Left hindlimb (tissue), 1 donor: ENCODE measurements at regions not wholly inside any gene's neighbourhood (a gene's known extent, or its start where the extent isn't known, plus 50 kb on each side); places are given as distances from the start of the nearest gene placed in this dataset.
"Not testable (repeated sequence)": the region's sequence is repeated elsewhere in the genome, so short reads cannot be mapped to it uniquely, and the experiment has no call there.

Experiments
- DNase-seq: peaks from one replicate; pipeline ENCODE4 v3.0.0-alpha.2; 2018

DNA sequence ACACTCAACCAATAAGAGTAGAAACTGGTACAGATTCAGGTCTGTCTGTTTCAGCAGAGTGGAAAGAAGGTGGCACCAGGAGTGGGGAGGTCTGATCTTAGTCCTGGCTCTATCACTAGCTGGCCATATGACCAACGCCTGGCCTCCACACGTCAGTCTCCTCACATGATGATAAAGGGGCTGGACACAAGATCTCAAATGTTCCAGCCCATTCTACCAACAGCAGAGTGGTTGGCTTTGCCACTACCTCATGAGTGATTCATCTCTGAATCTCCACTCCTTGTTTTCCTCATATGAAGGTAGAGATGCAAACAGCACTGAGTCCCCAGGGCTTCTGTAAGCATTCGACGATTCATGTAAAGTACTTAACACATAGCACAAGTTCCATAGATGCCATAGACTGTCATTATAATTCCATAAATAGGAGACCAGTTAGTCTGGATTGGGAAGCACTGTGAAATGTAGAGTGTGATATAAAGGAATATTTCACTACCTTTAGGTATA, 281.9 kb upstream of the ASIC2 start:
- DNase-seq, result no peak

DNA sequence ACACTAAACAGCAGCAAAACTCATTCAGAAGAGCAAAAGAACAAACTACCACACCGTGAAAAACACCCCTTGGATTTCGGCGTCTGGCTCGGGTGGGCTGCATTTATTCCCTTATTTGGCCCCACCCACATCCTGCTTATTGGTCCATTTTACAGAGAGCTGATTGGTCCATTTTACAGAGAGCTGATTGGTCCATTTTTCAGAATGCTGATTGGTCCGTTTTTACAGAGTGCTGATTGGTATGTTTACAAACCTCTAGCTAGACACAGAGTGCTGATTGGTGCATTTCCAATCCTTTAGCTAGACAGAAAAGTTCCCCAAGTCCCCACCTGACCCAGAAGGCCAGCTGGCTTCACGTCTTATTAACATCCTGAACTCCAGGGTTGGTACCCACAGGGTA, 286.6 kb upstream of the ASIC2 start:
- DNase-seq, result not testable (repeated sequence)

DNA sequence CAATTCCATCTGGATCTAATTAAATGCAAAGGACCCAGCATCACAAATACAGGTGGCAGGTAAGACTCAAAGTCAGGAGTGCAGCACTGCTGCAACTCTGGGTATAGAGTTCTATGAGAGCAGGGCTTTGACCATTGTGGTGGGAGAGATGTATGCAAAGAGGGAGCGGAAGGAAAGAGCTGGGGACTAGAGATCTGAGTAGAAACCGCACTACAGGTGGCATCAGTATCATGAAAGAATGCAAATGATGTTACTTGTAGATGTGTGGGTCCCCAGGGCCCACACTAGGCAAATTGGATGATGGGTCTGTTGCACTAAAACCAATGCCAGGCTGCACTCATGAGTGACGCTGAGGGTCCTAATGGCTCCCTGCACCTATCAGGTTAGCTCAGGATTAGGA, 287.1 kb upstream of the ASIC2 start:
- no peak for DNase-seq

DNA sequence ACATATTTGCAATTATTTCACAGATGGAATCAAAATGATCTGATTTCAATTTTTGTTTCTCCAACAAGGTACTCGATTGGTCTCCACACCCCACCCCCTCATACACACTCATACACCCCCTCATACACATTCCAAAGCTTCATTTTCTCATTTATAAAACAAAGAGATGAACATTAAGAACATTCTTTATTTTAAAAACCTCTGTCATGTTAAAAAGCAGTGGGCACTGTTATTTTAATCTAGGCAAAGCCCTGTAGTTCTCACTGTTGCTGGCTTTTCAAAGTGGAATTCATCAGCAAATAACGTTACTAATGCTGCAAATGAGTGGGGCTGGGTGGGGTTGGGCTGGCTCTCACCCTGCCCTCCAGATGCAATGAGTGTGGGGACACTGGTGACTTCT, 289.6 kb upstream of the ASIC2 start:
- DNase-seq, result no peak

DNA sequence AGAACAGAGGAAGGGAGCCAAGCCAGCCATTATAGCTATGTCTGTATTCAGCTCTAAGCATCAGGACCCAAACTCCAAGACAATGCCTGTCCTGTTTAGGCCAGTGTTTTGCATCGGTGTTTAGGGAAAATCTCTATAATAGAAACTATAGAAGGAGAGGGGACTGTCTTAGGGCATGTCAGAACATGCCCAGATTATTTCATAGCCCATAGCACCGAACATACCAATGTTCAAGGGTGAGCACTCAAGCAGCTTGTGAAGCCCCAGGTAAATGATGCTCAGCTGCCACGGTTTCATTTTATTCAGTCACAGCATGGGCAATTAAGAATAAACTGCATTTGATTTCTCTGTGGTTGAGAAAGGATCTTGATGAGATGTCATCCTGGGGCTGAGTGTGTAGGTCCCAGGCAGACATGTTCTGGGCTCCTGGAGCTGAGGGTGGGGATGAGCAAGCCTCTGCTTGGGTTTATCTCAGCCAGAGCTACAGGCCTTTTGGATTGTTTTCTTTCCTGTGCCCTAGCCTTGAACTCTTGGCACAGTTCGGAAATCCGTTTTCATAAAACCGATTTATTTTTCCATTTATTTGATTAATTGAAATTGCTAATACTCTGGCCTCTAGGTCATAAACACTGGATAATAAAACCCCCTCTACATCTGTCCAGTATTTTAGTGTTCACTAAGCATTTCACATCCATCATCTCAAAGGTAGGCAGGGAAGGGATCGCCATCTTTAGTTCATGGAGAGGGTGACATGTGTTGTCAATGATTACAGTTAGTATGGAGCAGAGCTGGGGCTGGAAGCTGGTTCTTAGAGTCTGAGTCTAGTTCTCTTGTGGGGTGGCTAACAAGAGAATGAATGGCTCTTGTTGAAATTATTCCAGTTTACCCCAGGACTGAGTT, 290.7 kb upstream of the ASIC2 start:
- DNase-seq, result no peak

DNA sequence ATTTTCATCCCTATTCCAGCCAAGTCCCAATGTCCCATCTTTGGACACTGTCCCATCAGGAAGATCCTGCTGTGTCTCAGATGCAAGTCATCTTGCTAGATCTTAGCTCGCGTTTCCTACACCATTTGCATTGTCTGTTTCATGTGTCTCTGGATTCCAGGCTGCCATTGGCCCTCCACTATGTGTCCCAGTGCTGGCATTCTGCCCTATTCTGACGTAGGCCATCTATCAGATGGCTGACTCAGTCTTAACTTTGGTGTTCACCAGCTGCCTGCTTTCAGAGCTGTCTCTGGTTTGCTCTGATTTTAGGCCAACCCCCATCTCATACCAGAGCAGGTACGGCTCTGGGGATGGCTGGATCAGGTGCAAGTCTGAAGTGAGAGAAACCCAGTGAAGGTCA, 300.9 kb upstream of the ASIC2 start:
- DNase-seq, result no peak

DNA sequence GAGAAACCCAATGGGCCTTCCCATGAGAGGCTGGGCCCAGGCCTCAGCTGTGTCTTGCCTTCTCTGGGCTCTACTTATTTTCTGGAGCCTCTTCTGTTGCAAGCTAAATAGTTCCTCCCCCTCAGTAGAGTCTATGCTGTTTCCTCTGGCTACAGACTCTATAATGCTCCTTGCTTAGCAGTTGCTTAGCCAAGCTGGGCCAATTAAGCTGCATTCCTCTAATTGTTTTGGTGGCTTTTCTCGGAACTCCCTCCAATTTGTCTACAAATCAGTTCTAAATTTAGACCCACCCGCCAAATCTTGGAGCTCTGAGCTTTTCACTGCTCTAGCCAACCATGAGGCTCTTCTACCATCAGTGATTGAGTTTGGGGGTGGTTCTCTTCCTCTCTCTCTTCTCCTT, 302.7 kb upstream of the ASIC2 start:
- no peak for DNase-seq

DNA sequence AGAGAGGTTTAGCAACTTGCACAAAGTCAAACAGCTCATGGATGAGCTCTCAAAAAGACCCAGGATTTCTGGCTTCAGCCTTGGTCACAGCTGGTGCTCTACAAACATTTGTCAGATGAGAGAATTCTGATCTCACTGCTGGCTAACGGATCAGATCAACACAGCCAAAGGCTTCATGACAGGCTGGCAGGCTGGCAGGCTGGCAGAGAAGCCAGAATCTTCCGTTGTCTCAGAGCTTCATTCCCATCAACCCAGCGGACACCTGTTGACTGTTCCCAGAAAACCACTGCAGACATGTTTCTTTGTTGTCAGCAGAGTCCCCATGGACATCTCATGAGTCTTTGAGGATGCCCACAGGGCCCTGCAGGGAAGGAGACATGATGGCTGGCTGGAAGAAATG, 303.8 kb upstream of the ASIC2 start:
- DNase-seq, result no peak

DNA sequence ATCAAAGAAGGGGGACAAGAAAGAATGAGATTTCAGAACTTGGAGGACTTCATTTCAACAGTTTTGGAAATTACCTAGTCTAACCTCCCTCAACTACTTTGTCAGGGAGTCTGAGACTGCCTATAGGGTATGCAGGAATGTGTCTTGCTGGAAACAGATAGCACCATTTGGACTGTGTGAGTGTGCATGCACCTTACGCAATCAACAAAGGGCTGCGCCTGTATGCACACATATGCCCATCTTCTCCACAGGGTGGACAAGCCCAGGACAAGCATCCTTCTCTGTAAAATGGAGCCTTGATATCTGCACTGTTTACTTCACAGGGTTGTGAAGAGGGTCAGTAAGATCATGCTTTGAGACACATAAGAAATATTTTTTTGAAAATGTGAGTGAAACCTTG, 305.7 kb upstream of the ASIC2 start:
- DNase-seq, result no peak

DNA sequence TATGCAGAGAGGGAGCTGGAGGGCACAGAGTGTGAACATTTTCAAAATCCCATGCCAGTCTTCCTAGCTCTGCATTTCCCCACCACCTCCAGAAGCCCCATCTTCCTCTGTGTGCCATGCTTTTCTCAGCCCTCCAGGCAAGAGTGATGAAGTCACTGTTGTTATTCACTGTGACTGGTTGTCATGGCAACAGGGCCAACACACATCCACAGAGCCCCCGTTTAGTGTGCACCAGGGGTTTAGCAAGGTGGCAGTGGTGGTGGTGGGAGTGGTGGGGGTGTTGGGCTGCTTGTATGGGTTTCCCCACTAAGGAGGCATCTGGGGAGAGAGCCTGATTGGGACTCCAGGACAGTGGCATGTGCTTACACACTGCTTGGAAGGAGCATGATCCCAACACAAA, 309.9 kb upstream of the ASIC2 start:
- DNase-seq, result no peak

DNA sequence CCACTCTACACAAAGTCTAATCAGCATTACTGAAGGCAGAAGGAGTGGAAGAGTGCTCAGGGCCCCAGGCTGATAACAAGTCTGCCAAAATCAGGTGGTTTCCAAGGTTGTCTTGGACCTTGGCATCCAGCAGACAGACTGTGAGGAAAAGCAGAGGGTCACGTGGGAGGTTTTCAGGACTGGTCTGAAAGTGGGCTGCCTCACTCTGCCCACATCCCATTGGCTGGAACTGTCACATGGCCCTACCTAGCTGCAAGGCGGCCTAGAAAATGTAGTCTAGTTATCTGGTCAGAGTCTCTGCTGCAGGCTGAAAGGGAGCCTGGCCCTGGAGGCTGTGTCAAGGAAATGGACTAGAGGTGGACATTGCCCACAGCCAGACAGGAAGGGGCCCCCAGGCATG, 310.7 kb upstream of the ASIC2 start:
- no peak for DNase-seq

DNA sequence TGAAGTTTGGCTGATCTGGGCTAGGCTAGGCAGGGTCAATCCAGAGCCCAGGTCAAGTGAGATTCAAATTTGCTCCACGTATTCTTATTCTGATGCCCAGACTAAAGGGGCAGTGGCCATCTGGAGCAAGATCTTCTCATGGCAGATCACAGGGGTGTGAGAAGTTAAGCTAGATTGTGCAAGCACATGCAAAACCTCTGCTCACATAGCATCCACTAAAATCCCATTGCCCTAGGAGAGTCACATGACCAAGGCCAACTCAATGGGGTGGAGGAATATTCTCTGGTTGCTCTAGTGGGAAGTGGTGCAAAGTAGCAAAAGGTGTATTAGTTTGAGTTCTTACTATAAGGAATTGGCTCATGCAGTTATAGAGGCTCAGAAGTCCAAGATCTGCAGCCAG, 318.4 kb upstream of the ASIC2 start:
- no peak for DNase-seq

DNA sequence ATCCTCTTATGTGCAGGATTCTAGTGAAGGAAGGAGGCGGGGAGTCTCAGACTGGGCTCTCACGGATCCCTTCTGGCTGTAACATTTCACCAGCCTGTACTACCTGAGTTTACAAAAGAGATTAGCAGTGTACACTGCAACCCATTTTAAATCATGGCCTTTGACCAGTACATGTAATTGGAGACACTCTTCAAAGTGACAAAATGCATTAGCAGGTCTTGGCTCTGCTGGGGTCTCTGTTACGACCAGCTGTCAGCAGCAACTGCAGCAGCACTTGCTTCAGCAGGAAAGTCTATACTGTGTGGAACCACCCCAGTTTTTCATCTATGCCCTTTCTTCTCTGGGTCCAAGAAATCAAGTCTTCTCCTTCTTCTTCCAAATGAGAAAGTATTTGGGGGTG, 322.8 kb upstream of the ASIC2 start:
- DNase-seq, result no peak

DNA sequence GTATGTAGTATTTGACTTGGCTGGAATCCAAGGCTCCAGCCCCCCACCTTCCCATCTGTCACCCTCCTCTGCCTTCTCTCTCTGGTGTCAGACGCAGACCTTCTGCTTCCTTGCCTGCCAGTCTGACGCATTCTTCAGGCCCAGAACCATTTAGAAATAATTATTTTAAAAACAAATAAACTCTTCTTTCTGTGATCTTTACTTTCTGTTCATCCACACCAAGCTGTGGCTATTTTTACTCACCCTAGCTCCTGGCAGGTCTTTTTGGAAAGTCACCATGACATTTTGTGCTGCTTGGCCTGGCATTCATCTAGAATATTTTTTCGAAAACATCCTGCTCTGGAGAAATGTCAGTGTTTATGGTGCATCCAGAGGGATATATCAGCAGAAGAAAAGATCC, 330.7 kb upstream of the ASIC2 start:
- no peak for DNase-seq

DNA sequence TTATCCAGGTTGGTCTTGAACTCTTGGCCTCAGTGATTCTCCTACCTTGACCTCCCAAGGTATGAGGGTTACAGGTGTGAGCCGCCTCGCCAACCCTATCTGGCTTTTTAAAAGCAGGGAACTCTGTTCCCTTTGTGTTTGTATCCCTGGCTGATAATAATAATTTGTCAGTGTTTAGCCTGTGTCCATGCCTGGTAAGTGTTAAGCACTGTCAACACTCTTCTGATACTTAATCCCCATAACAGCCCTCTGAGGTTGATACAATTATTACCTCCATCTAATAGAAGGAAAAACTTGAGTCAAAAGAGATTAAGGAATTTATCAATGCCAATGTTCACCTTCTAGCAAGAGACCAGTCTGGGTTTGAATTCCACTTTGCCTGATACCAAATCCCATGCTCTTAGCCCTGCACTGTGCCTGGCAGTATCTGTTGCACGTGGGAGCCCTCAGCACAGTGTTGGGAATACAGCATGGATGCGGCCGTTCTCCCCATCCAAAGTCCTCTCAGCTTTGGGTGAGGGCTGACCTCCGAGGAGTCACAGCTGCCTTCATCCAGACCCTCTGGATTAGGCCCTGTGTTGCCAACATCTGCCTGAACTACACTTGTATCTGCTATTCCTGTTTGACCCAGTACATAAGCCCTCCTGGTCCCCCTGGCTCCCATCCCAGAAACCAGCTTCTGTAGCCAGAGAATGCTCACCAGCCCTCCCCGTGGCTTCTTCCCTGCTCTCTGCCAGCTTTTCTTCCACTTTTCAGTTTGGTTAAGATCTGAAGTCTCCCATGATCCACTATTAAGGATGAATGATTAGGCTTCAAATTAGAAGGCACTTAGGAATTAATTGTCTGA, 335.6 kb upstream of the ASIC2 start:
- no peak for DNase-seq

DNA sequence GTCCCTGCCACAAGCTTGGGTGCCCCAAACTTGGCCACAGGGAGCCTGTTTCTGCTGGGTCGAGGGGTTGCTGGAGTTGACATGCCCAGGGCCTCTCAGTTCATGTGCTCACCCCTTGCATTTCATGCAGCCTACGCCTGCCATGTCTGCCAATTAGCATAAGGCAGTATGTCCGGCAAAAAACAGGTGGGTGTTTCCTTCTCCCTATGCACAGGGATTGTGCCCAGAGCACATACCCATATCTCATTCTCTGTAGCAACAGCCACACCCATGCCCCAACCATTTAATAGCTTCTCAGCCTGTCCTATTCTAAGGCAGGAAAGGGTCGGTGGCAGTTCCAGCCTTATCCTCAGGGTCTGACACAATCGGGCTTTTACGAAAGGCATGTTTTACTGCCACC, 340.4 kb upstream of the ASIC2 start:
- DNase-seq, result no peak

DNA sequence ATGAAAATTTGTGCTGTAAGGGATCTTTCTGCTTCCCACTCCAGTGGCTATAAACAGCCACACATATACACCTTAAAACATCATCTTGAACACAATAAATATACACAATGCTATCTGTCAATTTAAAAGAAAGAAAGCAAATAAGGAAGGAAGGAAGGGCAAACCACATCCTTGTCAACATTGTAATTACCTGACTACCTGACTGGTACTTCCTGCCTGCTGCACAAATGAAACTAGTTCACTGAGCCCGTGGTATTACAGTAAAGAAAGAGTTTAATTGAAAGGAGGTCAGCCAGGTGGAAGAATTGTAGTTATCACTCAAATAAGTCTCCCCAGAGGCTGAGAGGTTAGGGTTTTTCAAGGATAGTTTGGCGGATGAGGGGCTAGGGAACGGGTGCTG, 344.4 kb upstream of the ASIC2 start:
- no peak for DNase-seq

DNA sequence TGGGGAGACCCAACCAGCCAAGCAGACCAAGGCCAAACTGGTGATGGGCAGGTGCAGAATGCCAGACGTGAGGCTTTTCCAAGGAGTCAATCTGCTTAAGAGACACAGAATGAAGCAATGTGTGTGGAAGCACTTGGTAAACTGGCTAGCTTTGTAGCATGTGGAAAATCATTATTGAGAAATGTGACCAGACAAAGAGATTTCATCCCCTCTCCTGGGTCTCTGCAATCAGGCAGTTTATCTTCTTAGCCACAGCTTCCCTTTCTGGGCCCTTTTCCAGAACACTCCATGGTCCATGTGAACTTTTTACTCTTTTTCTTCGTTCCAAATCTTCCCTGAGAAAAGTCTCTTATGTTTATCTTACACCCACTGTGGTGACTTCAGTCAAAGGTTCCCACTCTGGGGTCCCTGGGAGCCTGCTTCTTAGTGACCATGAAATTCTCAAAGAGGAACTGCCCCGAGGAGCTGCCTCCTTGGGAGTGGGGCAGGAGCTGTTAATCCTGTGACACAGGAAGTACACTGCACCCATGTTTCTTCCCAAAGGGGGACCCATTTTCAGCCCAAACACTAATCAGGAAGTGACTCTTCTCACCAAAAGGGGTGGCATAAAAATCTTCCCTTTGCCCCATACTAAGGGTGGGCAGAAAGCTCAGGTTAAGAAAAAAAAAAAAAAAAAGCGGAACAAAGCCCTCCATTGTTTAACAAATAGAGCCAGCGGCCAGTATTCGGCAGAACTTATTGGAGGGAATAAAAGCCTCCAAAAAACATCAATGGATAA, 346.2 kb upstream of the ASIC2 start:
- DNase-seq, result no peak

DNA sequence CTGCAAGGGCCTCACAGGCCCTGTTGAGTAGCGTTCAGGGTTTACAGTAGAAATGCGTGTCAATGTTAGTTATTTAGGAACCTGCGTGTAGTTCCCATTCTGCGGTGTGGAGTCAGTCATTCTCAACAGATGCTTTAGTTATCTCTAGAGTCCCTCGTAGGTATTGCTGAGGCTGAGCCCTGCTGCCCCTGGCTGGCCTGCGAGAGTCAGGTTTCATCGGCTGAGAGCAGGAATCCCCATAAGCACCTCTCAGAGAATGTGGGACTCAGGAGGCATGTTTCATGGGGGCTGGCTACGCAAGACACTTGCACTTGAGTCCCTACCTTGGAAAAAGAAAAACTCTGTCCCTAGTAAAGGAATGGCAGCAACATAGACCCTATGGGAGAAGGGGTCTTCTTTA, 347.5 kb upstream of the ASIC2 start:
- DNase-seq, result no peak

DNA sequence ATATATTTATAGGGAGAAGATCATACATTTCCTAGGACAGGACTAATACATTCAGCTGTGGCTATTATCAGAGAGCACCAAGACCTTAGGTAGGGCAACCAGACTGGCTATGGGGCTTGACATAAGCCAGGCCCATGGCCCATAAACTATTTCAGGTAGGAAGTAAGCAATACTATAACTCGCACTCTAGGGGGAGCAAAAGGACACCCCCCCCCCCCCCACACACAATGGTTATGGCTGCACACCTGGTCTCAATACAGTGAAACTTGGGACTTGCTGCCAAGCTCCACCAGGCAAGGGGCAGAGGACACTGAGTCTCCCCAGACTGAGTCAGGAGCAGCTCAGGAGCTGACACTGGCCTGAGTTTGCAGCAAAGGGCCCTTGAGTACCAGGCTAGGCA, 348.9 kb upstream of the ASIC2 start:
- DNase-seq, result no peak

DNA sequence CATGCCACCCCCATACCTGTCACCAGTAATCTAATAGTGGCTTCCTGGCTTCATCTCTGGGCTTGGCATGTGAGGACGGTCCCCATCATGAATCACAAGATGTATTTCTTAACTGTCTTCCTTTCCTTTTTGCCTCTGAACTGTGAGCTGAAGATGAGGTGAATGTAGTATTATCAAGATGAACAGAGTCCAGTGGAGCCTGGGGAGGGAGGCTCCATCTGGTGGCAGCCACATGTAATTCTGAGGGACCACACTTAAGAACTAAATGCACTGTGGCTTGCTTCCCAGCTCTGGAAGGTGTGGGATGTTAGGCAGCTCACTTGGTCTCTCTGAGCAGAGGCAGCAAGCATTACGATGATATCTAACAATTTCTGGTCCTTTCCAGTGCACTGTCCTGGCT, 354.9 kb upstream of the ASIC2 start:
- DNase-seq, result no peak

DNA sequence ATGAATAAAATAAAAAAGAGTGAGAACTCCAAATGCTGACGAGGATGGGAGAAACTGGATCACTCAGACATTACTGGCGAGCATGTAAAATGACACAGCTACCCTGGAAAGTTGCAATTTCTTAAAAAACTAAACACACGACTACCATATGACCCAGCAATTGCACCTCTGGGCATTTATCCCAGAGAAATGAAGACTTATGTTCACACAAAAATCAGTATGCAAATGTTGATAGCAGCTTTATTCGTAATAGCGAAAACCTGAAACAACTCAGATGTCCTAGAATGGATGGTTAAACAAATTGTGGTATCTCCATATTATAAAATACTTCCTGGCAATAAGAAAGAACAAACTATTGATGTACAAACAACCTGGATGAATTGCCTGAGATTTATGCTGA, 357.2 kb upstream of the ASIC2 start:
- DNase-seq, result no peak

DNA sequence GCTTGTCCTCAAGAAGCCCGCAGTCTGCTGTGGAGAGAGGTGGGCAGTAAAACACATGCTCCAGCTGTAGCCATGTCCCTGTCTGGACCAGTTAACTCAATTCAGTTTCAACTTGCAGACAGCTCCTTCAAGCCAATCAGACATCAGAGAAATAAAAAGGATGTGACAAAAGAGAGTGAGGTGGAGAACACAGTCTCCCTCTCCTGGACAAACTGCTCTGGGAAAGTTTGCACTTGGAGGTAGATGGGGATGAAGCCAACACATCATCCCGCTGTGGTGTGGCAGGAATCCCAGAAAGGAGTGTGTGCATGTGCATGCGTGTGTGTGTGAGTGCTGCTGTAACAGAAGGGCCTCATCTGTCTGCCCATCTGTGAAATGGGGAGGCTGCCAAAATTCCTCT, 358.6 kb upstream of the ASIC2 start:
- DNase-seq, result no peak
